Fibroblast of skin of right biceps (primary cell): ENCODE measurements at regions not wholly inside any gene's neighbourhood (a gene's known extent, or its start where the extent isn't known, plus 50 kb on each side); places are given as distances from the start of the nearest gene placed in this dataset.

Source experiments
- DNase-seq: peaks from one replicate; pipeline ENCODE4 v3.0.0-alpha.2; 2013

- DNase-seq, result no peak
Observed at GRCh38 chr6:47149554-47149953, 107.4 kb upstream of the ADGRF1 start.

- DNase-seq, result no peak
Observed at GRCh38 chr6:47149066-47149465, 106.9 kb upstream of the ADGRF1 start.

- DNase-seq, result no peak
Observed at GRCh38 chr6:47147836-47148344, 105.8 kb upstream of the ADGRF1 start.

GRCh38 chr6:47147175-47147727, 105.1 kb upstream of the ADGRF1 start:
- no peak for DNase-seq

GRCh38 chr6:47146431-47147174, 104.5 kb upstream of the ADGRF1 start:
- DNase-seq, result peak; percentile 53

GRCh38 chr6:47145212-47145611, 103.1 kb upstream of the ADGRF1 start:
- no peak for DNase-seq

GRCh38 chr6:47144306-47144705, 102.2 kb upstream of the ADGRF1 start:
- DNase-seq, result peak; percentile 63

- no peak for DNase-seq
Observed at GRCh38 chr6:47141963-47142362, 99.8 kb upstream of the ADGRF1 start.

GRCh38 chr6:47141171-47141570, 99.0 kb upstream of the ADGRF1 start:
- DNase-seq, result no peak

- DNase-seq, result peak; percentile 45
Observed at GRCh38 chr6:47138046-47138445, 95.9 kb upstream of the ADGRF1 start.

- no peak for DNase-seq
Observed at GRCh38 chr6:47137073-47137472, 94.9 kb upstream of the ADGRF1 start.

- peak; percentile 94 for DNase-seq
Observed at GRCh38 chr6:47135772-47136171, 93.6 kb upstream of the ADGRF1 start.

GRCh38 chr6:47134476-47135189, 92.5 kb upstream of the ADGRF1 start:
- peak; percentile 95 for DNase-seq

GRCh38 chr6:47133230-47134000, 91.3 kb upstream of the ADGRF1 start:
- no peak for DNase-seq

GRCh38 chr6:47132724-47133123, 90.6 kb upstream of the ADGRF1 start:
- no peak for DNase-seq

GRCh38 chr6:47131773-47132172, 89.6 kb upstream of the ADGRF1 start:
- DNase-seq, result no peak

GRCh38 chr6:47130086-47130485, 88.0 kb upstream of the ADGRF1 start:
- no peak for DNase-seq

GRCh38 chr6:47129129-47129528, 87.0 kb upstream of the ADGRF1 start:
- no peak for DNase-seq

- peak; percentile 60 for DNase-seq
Observed at GRCh38 chr6:47126647-47127391, 84.7 kb upstream of the ADGRF1 start.

GRCh38 chr6:47118611-47119010, 76.5 kb upstream of the ADGRF1 start:
- no peak for DNase-seq

GRCh38 chr6:47117314-47117713, 75.2 kb upstream of the ADGRF1 start:
- DNase-seq, result no peak

- DNase-seq, result no peak
Observed at GRCh38 chr6:47116606-47117005, 74.5 kb upstream of the ADGRF1 start.
